HT-29 (cell line): ENCODE measurements at regions not wholly inside any gene's neighbourhood (a gene's known extent, or its start where the extent isn't known, plus 50 kb on each side); places are given as distances from the start of the nearest gene placed in this dataset.
A peak's percentile ranks its signal among the peaks of the same experiment; 100 is the strongest.

Source experiments
- DNase-seq: peaks from one replicate; pipeline ENCODE4 v3.0.0-alpha.2; 2015; ENCODE audit warnings: low spot score

- no peak for DNase-seq
These were observed 117.3 kb downstream of the RPL22L1 start for GRCh38 chr3:170752571-170753155.

GRCh38 chr3:170751899-170752293 lies 118.1 kb downstream of the RPL22L1 start:
- DNase-seq, result no peak

- DNase-seq, result peak; percentile 31
These were observed 118.7 kb downstream of the RPL22L1 start for GRCh38 chr3:170751083-170751898.

GRCh38 chr3:170750478-170750830 lies 119.5 kb downstream of the RPL22L1 start:
- no peak for DNase-seq

- no peak for DNase-seq
These were observed 120.1 kb downstream of the RPL22L1 start for GRCh38 chr3:170749765-170750477.

GRCh38 chr3:170749185-170749584 lies 120.8 kb downstream of the RPL22L1 start:
- no peak for DNase-seq

GRCh38 chr3:170746175-170746942 lies 123.6 kb downstream of the RPL22L1 start:
- no peak for DNase-seq

GRCh38 chr3:170745211-170745718 lies 124.7 kb downstream of the RPL22L1 start:
- no peak for DNase-seq

GRCh38 chr3:170741756-170742529 lies 128.1 kb downstream of the RPL22L1 start:
- no peak for DNase-seq

GRCh38 chr3:170740726-170741591 lies 129.0 kb downstream of the RPL22L1 start:
- no peak for DNase-seq

- no peak for DNase-seq
These were observed 129.7 kb downstream of the RPL22L1 start for GRCh38 chr3:170740285-170740684.

- no peak for DNase-seq
These were observed 130.6 kb downstream of the RPL22L1 start for GRCh38 chr3:170739410-170739809.

GRCh38 chr3:170738766-170739165 lies 131.2 kb downstream of the RPL22L1 start:
- DNase-seq, result no peak

GRCh38 chr3:170737498-170738162 lies 132.4 kb downstream of the RPL22L1 start:
- no peak for DNase-seq

GRCh38 chr3:170735821-170736220 lies 134.2 kb downstream of the RPL22L1 start:
- no peak for DNase-seq

- no peak for DNase-seq
These were observed 135.3 kb downstream of the RPL22L1 start for GRCh38 chr3:170734735-170735065.

GRCh38 chr3:170734043-170734734 lies 135.8 kb downstream of the RPL22L1 start:
- no peak for DNase-seq

GRCh38 chr3:170732660-170733245 lies 137.2 kb downstream of the RPL22L1 start:
- DNase-seq, result no peak

GRCh38 chr3:170731281-170731680 lies 138.7 kb downstream of the RPL22L1 start:
- no peak for DNase-seq
